ENCODE measurements at regions not wholly inside any gene's neighbourhood (a gene's known extent, or its start where the extent isn't known, plus 50 kb on each side); places are given as distances from the start of the nearest gene placed in this dataset.

GRCh38 chr12:73187765-73188164 is 915.6 kb downstream of the TRHDE start (continued):
- TF ChIP-seq ZFP36 (IDR thresholded peaks at IDR 0.05; ENCODE audit: borderline replicate concordance, partially characterized antibody) (no peak), NR3C1 (IDR thresholded peaks at IDR 0.05) (no peak), CBX8 (IDR thresholded peaks at IDR 0.05) (no peak), RAD21 (conservative IDR thresholded peaks at IDR 0.05 in 1 of 2, IDR thresholded peaks at IDR 0.05 in 1 of 2) (no peak)

DNA sequence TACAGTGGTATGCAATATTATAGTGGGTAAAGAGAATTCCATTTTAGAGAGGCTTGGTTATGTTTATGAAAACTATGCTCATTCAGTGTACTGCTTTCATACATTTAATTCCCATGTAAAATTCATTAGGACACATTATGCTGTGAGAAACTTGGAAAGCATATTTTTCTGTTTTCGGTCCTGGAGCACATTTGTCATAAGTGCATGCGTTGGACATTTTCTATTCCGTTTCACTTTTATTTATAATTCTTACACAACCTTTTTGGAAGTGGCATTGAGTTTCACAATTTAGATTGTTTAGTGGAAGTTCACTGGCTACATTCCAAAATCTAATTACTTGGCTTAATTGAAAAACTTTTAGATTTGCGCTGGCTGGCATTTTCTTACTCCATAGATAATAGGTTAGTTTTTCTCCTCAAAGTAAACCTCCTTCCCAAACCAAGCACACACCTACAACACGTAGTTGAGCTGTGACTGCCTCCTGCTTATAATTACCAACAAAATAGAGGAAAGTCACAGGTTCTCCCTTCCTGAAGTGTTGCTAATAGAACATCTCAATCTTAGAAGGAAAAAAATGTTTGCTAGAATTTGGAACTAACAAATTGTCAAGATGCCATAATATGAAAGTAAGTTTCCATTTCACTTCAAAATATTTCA is 938.5 kb downstream of the TRHDE start:
- Histone ChIP-seq H3K9me3 (no peaks in the 10 kb centered on the region), H3K4me1 (no peaks in the 10 kb centered on the region), H3K27ac (no peak overlapping the region), H3K4me3 (no peak overlapping the region), H3K4me2 (no peak overlapping the region)
- no peak for TF ChIP-seq FOSL2 (IDR thresholded peaks at IDR 0.05)
- TF ChIP-seq FOSL2 (CRISPR knock-in tag; IDR thresholded peaks at IDR 0.05): no peak
- no peak for TF ChIP-seq RFX5 (IDR thresholded peaks at IDR 0.05)
- TF ChIP-seq MAFK (IDR thresholded peaks at IDR 0.05; ENCODE audit: partially characterized antibody): no peak
- TF ChIP-seq CHD4 (IDR thresholded peaks at IDR 0.05; ENCODE audit: borderline replicate concordance): no peak
- TF ChIP-seq HDAC2 (IDR thresholded peaks at IDR 0.05): no peak
- TF ChIP-seq EP300 (IDR thresholded peaks at IDR 0.05): no peak
- TF ChIP-seq, protein P1, sequence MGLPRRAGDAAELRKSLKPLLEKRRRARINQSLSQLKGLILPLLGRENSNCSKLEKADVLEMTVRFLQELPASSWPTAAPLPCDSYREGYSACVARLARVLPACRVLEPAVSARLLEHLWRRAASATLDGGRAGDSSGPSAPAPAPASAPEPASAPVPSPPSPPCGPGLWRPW (IDR thresholded peaks at IDR 0.05): no peak
- TF ChIP-seq HOXB5 (CRISPR knock-in tag; IDR thresholded peaks at IDR 0.05): no peak
- no peak for TF ChIP-seq RNF2 (IDR thresholded peaks at IDR 0.05; ENCODE audit: borderline replicate concordance, low read depth)
- TF ChIP-seq, protein P2, sequence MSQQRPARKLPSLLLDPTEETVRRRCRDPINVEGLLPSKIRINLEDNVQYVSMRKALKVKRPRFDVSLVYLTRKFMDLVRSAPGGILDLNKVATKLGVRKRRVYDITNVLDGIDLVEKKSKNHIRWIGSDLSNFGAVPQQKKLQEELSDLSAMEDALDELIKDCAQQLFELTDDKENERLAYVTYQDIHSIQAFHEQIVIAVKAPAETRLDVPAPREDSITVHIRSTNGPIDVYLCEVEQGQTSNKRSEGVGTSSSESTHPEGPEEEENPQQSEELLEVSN (IDR thresholded peaks at IDR 0.05; ENCODE audit: borderline replicate concordance, low read depth): no peak
- no peak for TF ChIP-seq CBX2 (IDR thresholded peaks at IDR 0.05; ENCODE audit: borderline replicate concordance, low read depth)
- TF ChIP-seq KDM5A (IDR thresholded peaks at IDR 0.05): no peak
- TF ChIP-seq BHLHE40 (IDR thresholded peaks at IDR 0.05; ENCODE audit: low read depth, low read length): no peak
- ChIA-PET POLR2A (no interaction called here), CTCF (no interaction called here)
- ATAC-seq (no peak), FAIRE-seq (no peak), DNase-seq (ENCODE audit: low read depth in 1 of 2, low spot score in 1 of 2) (no peak)
- 16% methylated on average over 5 of the region's 5 CpGs for whole genome bisulfite sequencing (ENCODE audit: missing lambda C conversion rate)

DNA sequence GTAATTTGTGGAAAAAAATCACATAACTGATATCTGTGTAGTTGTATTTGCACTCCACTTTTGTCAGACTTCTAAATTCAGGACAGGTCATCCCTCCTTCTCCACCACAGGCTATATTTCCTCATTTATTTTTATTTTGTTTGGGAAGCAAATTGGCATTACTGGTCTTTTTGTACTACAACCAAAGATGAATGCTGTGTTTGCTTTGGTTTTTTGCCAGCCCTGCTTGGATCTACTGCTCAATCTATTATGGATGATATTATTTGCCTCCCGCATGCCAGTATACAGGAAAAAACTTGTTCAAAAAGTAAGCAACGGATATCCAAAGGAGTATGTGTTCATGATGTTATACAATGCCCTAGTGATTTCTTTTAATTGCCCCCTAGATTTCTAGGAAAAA is 948.8 kb downstream of the TRHDE start:
- POLR2A ChIA-PET: no interaction called here
- H3K27ac ChIP-seq: no peak overlapping the region
- H3K4me2 ChIP-seq: no peak overlapping the region
- 3% methylated on average over 2 of the region's 2 CpGs for WGBS (ENCODE audit: missing lambda C conversion rate)
- 0 out of 3 replicates have a peak, but pooled peaks cover 5% of the 10 kb centered on the region for H3K9me3 ChIP-seq
- CTCF ChIA-PET: interaction anchor here (0.9 kb wide), 1 partner anchor 409 kb away, joined by 3 read pairs; no protein-coding TSS in a partner anchor
- ATAC-seq: no peak
- no peaks in the 10 kb centered on the region for H3K4me1 ChIP-seq
- no peak for FAIRE-seq
- TF ChIP-seq PBX3 (IDR thresholded peaks at IDR 0.05) (no peak), ATOH8 (CRISPR knock-in tag; IDR thresholded peaks at IDR 0.05; ENCODE audit: low read depth) (no peak), FOXS1 (CRISPR knock-in tag; IDR thresholded peaks at IDR 0.05) (no peak), NPAS2 (CRISPR knock-in tag; IDR thresholded peaks at IDR 0.05; ENCODE audit: borderline replicate concordance) (no peak), HOXB13 (CRISPR knock-in tag; IDR thresholded peaks at IDR 0.05; ENCODE audit: low read depth) (no peak), MAZ (IDR thresholded peaks at IDR 0.05; ENCODE audit: borderline replicate concordance, low read depth, low read length) (no peak), FOSB (CRISPR knock-in tag; IDR thresholded peaks at IDR 0.05) (no peak), EHF (CRISPR knock-in tag; IDR thresholded peaks at IDR 0.05) (no peak), JUN (IDR thresholded peaks at IDR 0.05) (no peak), RCOR1 (IDR thresholded peaks at IDR 0.05; ENCODE audit: low read depth, low read length) (no peak), RARB (CRISPR knock-in tag; IDR thresholded peaks at IDR 0.05) (no peak)
- TF ChIP-seq, protein P3, sequence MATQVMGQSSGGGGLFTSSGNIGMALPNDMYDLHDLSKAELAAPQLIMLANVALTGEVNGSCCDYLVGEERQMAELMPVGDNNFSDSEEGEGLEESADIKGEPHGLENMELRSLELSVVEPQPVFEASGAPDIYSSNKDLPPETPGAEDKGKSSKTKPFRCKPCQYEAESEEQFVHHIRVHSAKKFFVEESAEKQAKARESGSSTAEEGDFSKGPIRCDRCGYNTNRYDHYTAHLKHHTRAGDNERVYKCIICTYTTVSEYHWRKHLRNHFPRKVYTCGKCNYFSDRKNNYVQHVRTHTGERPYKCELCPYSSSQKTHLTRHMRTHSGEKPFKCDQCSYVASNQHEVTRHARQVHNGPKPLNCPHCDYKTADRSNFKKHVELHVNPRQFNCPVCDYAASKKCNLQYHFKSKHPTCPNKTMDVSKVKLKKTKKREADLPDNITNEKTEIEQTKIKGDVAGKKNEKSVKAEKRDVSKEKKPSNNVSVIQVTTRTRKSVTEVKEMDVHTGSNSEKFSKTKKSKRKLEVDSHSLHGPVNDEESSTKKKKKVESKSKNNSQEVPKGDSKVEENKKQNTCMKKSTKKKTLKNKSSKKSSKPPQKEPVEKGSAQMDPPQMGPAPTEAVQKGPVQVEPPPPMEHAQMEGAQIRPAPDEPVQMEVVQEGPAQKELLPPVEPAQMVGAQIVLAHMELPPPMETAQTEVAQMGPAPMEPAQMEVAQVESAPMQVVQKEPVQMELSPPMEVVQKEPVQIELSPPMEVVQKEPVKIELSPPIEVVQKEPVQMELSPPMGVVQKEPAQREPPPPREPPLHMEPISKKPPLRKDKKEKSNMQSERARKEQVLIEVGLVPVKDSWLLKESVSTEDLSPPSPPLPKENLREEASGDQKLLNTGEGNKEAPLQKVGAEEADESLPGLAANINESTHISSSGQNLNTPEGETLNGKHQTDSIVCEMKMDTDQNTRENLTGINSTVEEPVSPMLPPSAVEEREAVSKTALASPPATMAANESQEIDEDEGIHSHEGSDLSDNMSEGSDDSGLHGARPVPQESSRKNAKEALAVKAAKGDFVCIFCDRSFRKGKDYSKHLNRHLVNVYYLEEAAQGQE (IDR thresholded peaks at IDR 0.05): no peak
- no peak for DNase-seq (ENCODE audit: low read depth in 1 of 2, low spot score in 1 of 2)
- H3K4me3 ChIP-seq: no peak overlapping the region

Data from A549 (cell line).